ENCODE measurements at regions not wholly inside any gene's neighbourhood (a gene's known extent, or its start where the extent isn't known, plus 50 kb on each side); places are given as distances from the start of the nearest gene placed in this dataset.

DNA sequence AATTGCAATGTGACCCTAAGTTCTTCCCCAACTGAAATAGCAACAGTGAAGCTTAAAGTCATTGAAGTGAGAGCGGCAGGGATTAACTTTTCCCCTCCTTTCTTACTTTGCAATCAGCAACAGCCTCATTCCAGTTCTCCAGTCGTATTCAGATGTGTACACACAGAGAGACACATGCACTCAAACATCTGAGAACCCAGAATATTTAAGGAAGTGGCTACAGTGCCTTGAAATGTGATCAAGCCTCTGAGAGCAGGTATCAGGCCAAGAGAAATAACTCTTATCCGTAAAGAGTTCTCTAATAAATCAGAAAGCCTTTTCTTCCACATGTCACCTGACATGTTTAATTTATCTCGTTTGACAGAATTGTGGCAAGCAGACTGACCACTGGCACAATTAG, 388.9 kb upstream of the NPVF start:
- TF ChIP-seq, protein P1, sequence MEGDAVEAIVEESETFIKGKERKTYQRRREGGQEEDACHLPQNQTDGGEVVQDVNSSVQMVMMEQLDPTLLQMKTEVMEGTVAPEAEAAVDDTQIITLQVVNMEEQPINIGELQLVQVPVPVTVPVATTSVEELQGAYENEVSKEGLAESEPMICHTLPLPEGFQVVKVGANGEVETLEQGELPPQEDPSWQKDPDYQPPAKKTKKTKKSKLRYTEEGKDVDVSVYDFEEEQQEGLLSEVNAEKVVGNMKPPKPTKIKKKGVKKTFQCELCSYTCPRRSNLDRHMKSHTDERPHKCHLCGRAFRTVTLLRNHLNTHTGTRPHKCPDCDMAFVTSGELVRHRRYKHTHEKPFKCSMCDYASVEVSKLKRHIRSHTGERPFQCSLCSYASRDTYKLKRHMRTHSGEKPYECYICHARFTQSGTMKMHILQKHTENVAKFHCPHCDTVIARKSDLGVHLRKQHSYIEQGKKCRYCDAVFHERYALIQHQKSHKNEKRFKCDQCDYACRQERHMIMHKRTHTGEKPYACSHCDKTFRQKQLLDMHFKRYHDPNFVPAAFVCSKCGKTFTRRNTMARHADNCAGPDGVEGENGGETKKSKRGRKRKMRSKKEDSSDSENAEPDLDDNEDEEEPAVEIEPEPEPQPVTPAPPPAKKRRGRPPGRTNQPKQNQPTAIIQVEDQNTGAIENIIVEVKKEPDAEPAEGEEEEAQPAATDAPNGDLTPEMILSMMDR (conservative IDR thresholded peaks at IDR 0.05; ENCODE audit: low read length): no peak
- TF ChIP-seq EZH2phosphoT487 (IDR thresholded peaks at IDR 0.05; ENCODE audit: borderline replicate concordance, low read depth, low read length): no peak

All from OCI-LY7 (cell line).